ENCODE measurements at regions not wholly inside any gene's neighbourhood (a gene's known extent, or its start where the extent isn't known, plus 50 kb on each side); places are given as distances from the start of the nearest gene placed in this dataset.

GRCh38 chr2:5913711-5914395 is 221.7 kb downstream of the SOX11 start:
- H3F3A ChIP-seq (replicated peaks; ENCODE audit: insufficient read depth): no peaks in the 10 kb centered on the region
- H2AFZ ChIP-seq (ENCODE audit: low read depth): no peak overlapping the region
- H3K4me2 ChIP-seq: no peak overlapping the region
- 48% methylated on average over 9 of the region's 9 CpGs for WGBS (ENCODE audit: low lambda C conversion rate)
- no peaks in the 10 kb centered on the region for H3K9me2 ChIP-seq
- CTCF ChIA-PET: interaction anchor here (1.1 to 3.5 kb wide), 4 partner anchors 12 to 220 kb away, joined by 3 to 18 read pairs (median 8); no protein-coding TSS in a partner anchor
- H3K27me3 ChIP-seq (ENCODE audit: insufficient read depth): no peaks in the 10 kb centered on the region
- TF ChIP-seq, protein P1, sequence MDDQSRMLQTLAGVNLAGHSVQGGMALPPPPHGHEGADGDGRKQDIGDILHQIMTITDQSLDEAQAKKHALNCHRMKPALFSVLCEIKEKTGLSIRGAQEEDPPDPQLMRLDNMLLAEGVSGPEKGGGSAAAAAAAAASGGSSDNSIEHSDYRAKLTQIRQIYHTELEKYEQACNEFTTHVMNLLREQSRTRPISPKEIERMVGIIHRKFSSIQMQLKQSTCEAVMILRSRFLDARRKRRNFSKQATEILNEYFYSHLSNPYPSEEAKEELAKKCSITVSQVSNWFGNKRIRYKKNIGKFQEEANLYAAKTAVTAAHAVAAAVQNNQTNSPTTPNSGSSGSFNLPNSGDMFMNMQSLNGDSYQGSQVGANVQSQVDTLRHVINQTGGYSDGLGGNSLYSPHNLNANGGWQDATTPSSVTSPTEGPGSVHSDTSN (IDR thresholded peaks at IDR 0.05): no peak
- TF ChIP-seq MXI1 (IDR thresholded peaks at IDR 0.05; ENCODE audit: low read depth, low read length) (no peak), JUND (IDR thresholded peaks at IDR 0.05) (no peak), RXRA (IDR thresholded peaks at IDR 0.05; ENCODE audit: borderline replicate concordance, low read depth) (no peak), RCOR1 (IDR thresholded peaks at IDR 0.05; ENCODE audit: low read length) (no peak), GATA2 (CRISPR knock-in tag; IDR thresholded peaks at IDR 0.05) (no peak), CTCF (IDR thresholded peaks at IDR 0.05) (no peak), RFX5 (IDR thresholded peaks at IDR 0.05; ENCODE audit: low read length) (no peak), YY1 (IDR thresholded peaks at IDR 0.05; ENCODE audit: low read depth) (no peak), TAF1 (IDR thresholded peaks at IDR 0.05; ENCODE audit: borderline replicate concordance, low read depth, low read length) (no peak)
- no peaks in the 10 kb centered on the region for H3K36me3 ChIP-seq (replicated peaks in 1 of 2; ENCODE audit: control insufficient read depth in 1 of 2, insufficient read depth in 2 of 2, low read length in 1 of 2)
- H3K9ac ChIP-seq: no peak overlapping the region
- POLR2A ChIA-PET: interaction anchor here (0.6 kb wide), 1 partner anchor 217 kb away, joined by 3 read pairs; no protein-coding TSS in a partner anchor
- H3K4me1 ChIP-seq (ENCODE audit: control insufficient read depth in 1 of 2, insufficient read depth in 2 of 2, low read depth in 1 of 2, low read length in 1 of 2): peaks cover 0 to 42% of the 10 kb centered on the region in 2 experiments; a peak in 2 of 4 replicates
- DNase-seq: no peak
- H3K27ac ChIP-seq (ENCODE audit: low read depth in 2 of 2, low read length in 1 of 2): no peak overlapping the region; a peak in 2 of 4 replicates
- peaks cover 10% of the 10 kb centered on the region; the same call in 1 of the 2 replicates for H3K9me3 ChIP-seq
- no peaks in the 10 kb centered on the region for H3K79me2 ChIP-seq (ENCODE audit: insufficient read depth)
- H3K4me3 ChIP-seq (ENCODE audit: low read depth in 2 of 2, low read length in 1 of 2): no peak overlapping the region
- no peaks in the 10 kb centered on the region for H4K20me1 ChIP-seq (ENCODE audit: insufficient read depth)

- no peak overlapping the region for H3K4me2 ChIP-seq
- ChIA-PET POLR2A (interaction anchor here (0.9 to 1.5 kb wide), 3 partner anchors 169 to 222 kb away, joined by 3 to 4 read pairs (median 3); no protein-coding TSS in a partner anchor), CTCF (interaction anchor here (0.5 to 3.5 kb wide), 20 partner anchors 9 to 858 kb away, joined by 3 to 18 read pairs (median 3); no protein-coding TSS in a partner anchor)
- H3K4me1 ChIP-seq (ENCODE audit: control insufficient read depth in 1 of 2, insufficient read depth in 2 of 2, low read depth in 1 of 2, low read length in 1 of 2): peaks cover 0 to 38% of the 10 kb centered on the region in 2 experiments; a peak in 2 of 4 replicates
- no peak overlapping the region for H2AFZ ChIP-seq (ENCODE audit: low read depth)
- peak overlapping the region in 1 of 2 experiments; percentile 72; a peak in 2 of 4 replicates for H3K27ac ChIP-seq (ENCODE audit: low read depth in 2 of 2, low read length in 1 of 2)
- H3K9ac ChIP-seq: no peak overlapping the region
- H4K20me1 ChIP-seq (ENCODE audit: insufficient read depth): no peaks in the 10 kb centered on the region
- no peak overlapping the region for H3K4me3 ChIP-seq (ENCODE audit: low read depth in 2 of 2, low read length in 1 of 2)
- WGBS (ENCODE audit: low lambda C conversion rate): 14% methylated on average over 7 of the region's 7 CpGs
- peak; percentile 42 for DNase-seq
- H3K9me2 ChIP-seq: no peaks in the 10 kb centered on the region
- no peaks in the 10 kb centered on the region for H3F3A ChIP-seq (replicated peaks; ENCODE audit: insufficient read depth)
- H3K9me3 ChIP-seq: peaks cover 11% of the 10 kb centered on the region; the same call in 1 of the 2 replicates
- H3K27me3 ChIP-seq (ENCODE audit: insufficient read depth): no peaks in the 10 kb centered on the region
- no peaks in the 10 kb centered on the region for H3K36me3 ChIP-seq (replicated peaks in 1 of 2; ENCODE audit: control insufficient read depth in 1 of 2, insufficient read depth in 2 of 2, low read length in 1 of 2)
- H3K79me2 ChIP-seq (ENCODE audit: insufficient read depth): no peaks in the 10 kb centered on the region
- TF ChIP-seq NFIC (IDR thresholded peaks at IDR 0.05; ENCODE audit: borderline replicate concordance): no peak
- TF ChIP-seq RAD21 (IDR thresholded peaks at IDR 0.05; ENCODE audit: low read length): peak; percentile 63
- TF ChIP-seq SMC3 (IDR thresholded peaks at IDR 0.05; ENCODE audit: low read depth, low read length): peak; percentile 12; the same call in 1 of the 2 replicates
- TF ChIP-seq, protein P1 (IDR thresholded peaks at IDR 0.05): no peak
- TF ChIP-seq TCF12 (IDR thresholded peaks at IDR 0.05): no peak
- TF ChIP-seq EZH2phosphoT487 (IDR thresholded peaks at IDR 0.05; ENCODE audit: borderline replicate concordance, low read depth): no peak
- no peak for TF ChIP-seq POLR2AphosphoS5 (IDR thresholded peaks at IDR 0.05; ENCODE audit: low read depth, low read length)
- TF ChIP-seq FOXM1 (IDR thresholded peaks at IDR 0.05; ENCODE audit: low read depth): no peak
- TF ChIP-seq RXRA (IDR thresholded peaks at IDR 0.05; ENCODE audit: borderline replicate concordance, low read depth): no peak
Measured at GRCh38 chr2:5914811-5915611, 222.8 kb downstream of the SOX11 start.

All from SK-N-SH (cell line).